IMR-90 (cell line): ENCODE measurements at regions not wholly inside any gene's neighbourhood (a gene's known extent, or its start where the extent isn't known, plus 50 kb on each side); places are given as distances from the start of the nearest gene placed in this dataset.

Experiments used
- ATAC-seq: fragments of 200-7000 bp; cut with Tn5 transposase; 2 replicates; pipeline ENCODE4 v1.9.1; 2020; ENCODE audit warnings: low read depth, mild to moderate bottlenecking, moderate library complexity
- BruUV-seq: library from RNA; stranded (reverse); fragments of 400-500 nt; replicated peaks from 2 replicates; lab custom pipeline; 2021; lab: Mats Ljungman, UMichigan
- CTCF ChIA-PET: fragments of 300-600 bp; formaldehyde crosslinking; extraction: SDS; loops from one replicate; lab custom pipeline; 2021; ENCODE audit warnings: antibody characterized with exemption; lab: Yijun Ruan, JAX
- POLR2A ChIA-PET: fragments of 300-600 bp; sonication (Branson Sonifier 250); formaldehyde crosslinking; loops from one replicate; lab custom pipeline; 2022; ENCODE audit warnings: antibody characterized with exemption; ENCODE audit not compliant: unreplicated experiment; lab: Charles Lee
- DNase-seq: peaks from one replicate; pipeline ENCODE4 v3.0.0; 2013
- H2AFZ ChIP-seq: replicated peaks from 2 replicates; pipeline ENCODE3; 2013; ENCODE audit warnings: low read length, mild to moderate bottlenecking; ENCODE audit not compliant: poor library complexity
- H2AK5ac ChIP-seq: 2 replicates; pipeline ENCODE4 v1.6.1; 2013; ENCODE audit warnings: low read depth, low read length, inconsistent platforms
- H2AK9ac ChIP-seq: replicated peaks from 2 replicates; pipeline ENCODE3; 2013; ENCODE audit warnings: mild to moderate bottlenecking, low read depth, low read length, moderate library complexity; ENCODE audit not compliant: poor library complexity
- H2BK120ac ChIP-seq: 2 replicates; pipeline ENCODE4 v1.6.1; 2013; ENCODE audit warnings: low read depth, low read length, inconsistent platforms
- H2BK15ac ChIP-seq: 3 replicates; pipeline ENCODE4 v1.6.1; 2013; ENCODE audit warnings: low read depth, low read length, inconsistent platforms
- H2BK20ac ChIP-seq: 2 replicates; pipeline ENCODE4 v1.6.1; 2013; ENCODE audit warnings: low read depth, mild to moderate bottlenecking, inconsistent platforms, low read length, moderate library complexity
- H2BK5ac ChIP-seq: 2 replicates; pipeline ENCODE4 v1.6.1; 2013; ENCODE audit warnings: mild to moderate bottlenecking, low read depth, low read length, inconsistent platforms; ENCODE audit not compliant: poor library complexity, severe bottlenecking
- H3K14ac ChIP-seq: replicated peaks from 2 replicates; pipeline ENCODE4 v1.6.1; 2013; ENCODE audit warnings: low read depth, low read length, inconsistent platforms
- H3K18ac ChIP-seq: 2 replicates; pipeline ENCODE4 v1.6.1; 2013; ENCODE audit warnings: low read depth, low read length, control low read depth
- H3K23ac ChIP-seq: 2 replicates; pipeline ENCODE4 v1.6.1; 2013; ENCODE audit warnings: low read depth, low read length, inconsistent platforms
- H3K27ac ChIP-seq: 2 replicates; pipeline ENCODE4 v1.5.1; 2013; ENCODE audit warnings: mild to moderate bottlenecking, control low read depth, low read length; ENCODE audit not compliant: insufficient read depth
- H3K27me3 ChIP-seq: 2 replicates; pipeline ENCODE4 v1.6.1; 2013; ENCODE audit warnings: low read length; ENCODE audit not compliant: control insufficient read depth, insufficient read depth
- H3K36me3 ChIP-seq: 2 replicates; pipeline ENCODE4 v1.6.1; 2013; ENCODE audit warnings: low read length, mixed read lengths; ENCODE audit not compliant: control insufficient read depth, insufficient read depth
- H3K4ac ChIP-seq: 2 replicates; pipeline ENCODE4 v1.6.1; 2013; ENCODE audit warnings: low read depth, low read length, inconsistent platforms
- H3K4me1 ChIP-seq: 2 replicates; pipeline ENCODE4 v1.6.1; 2013; ENCODE audit warnings: low read length, mixed read lengths; ENCODE audit not compliant: control insufficient read depth, insufficient read depth
- H3K4me2 ChIP-seq: 2 replicates; pipeline ENCODE4 v1.6.1; 2013; ENCODE audit warnings: low read depth, mild to moderate bottlenecking, control low read depth, low read length, moderate library complexity
- H3K4me3 ChIP-seq: 2 replicates; pipeline ENCODE4 v1.5.1; 2013; ENCODE audit warnings: low read depth, mild to moderate bottlenecking, control low read depth, low read length, moderate library complexity; ENCODE audit not compliant: insufficient read depth
- H3K56ac ChIP-seq: 2 replicates; pipeline ENCODE4 v1.6.1; 2013; ENCODE audit warnings: low read length, inconsistent platforms; ENCODE audit not compliant: insufficient read depth; ENCODE audit errors: extremely low read depth
- H3K79me1 ChIP-seq, 2 experiments: 2 replicates each; pipeline ENCODE4 v1.6.1; 2013; ENCODE audit warnings: low read length in 2 of 2, inconsistent platforms in 1 of 2, low read depth in 1 of 2
- H3K9ac ChIP-seq: 2 replicates; pipeline ENCODE4 v1.6.1; 2013; ENCODE audit warnings: low read depth, low read length, control low read depth
- H3K9me1 ChIP-seq: 2 replicates; pipeline ENCODE4 v1.6.1; 2013; ENCODE audit warnings: low read length, inconsistent platforms; ENCODE audit not compliant: insufficient read depth
- H3K9me3 ChIP-seq: 2 replicates; pipeline ENCODE4 v1.6.1; 2013; ENCODE audit warnings: low read length; ENCODE audit not compliant: control insufficient read depth, insufficient read depth
- H4K20me1 ChIP-seq: 2 replicates; pipeline ENCODE4 v1.6.1; 2013; ENCODE audit warnings: low read length, inconsistent platforms; ENCODE audit not compliant: insufficient read depth
- H4K5ac ChIP-seq: 2 replicates; pipeline ENCODE4 v1.6.1; 2013; ENCODE audit warnings: mild to moderate bottlenecking, low read depth, low read length, control low read depth
- H4K8ac ChIP-seq, 2 experiments: 2 replicates each; pipeline ENCODE4 v1.6.1; 2013; ENCODE audit warnings: low read depth in 2 of 2, low read length in 2 of 2, control low read depth in 1 of 2, inconsistent platforms in 1 of 2
- H4K91ac ChIP-seq: 2 replicates; pipeline ENCODE4 v1.6.1; 2013; ENCODE audit warnings: low read depth, low read length, inconsistent platforms; ENCODE audit not compliant: insufficient read depth
- BHLHE40 ChIP-seq: fragments of 150-350 bp; IDR thresholded peaks from 2 replicates; pipeline ENCODE4 v1.6.1; 2016; ENCODE audit warnings: mild to moderate bottlenecking, low read depth, low read length
- CEBPB ChIP-seq: IDR thresholded peaks from 2 replicates; pipeline ENCODE4 v1.6.1; 2012; ENCODE audit warnings: low read depth, low read length, improper control_type of control experiment
- CHD1 ChIP-seq: IDR thresholded peaks from 2 replicates; pipeline ENCODE4 v1.6.1; 2012; ENCODE audit warnings: low read depth, low read length, improper control_type of control experiment
- CTCF ChIP-seq: conservative IDR thresholded peaks from 2 replicates; pipeline ENCODE4 v1.5.1; 2012; ENCODE audit warnings: mild to moderate bottlenecking, low read depth, low read length, improper control_type of control experiment
- ELK1 ChIP-seq: fragments of 150-350 bp; IDR thresholded peaks from 2 replicates; pipeline ENCODE4 v1.6.1; 2016; ENCODE audit warnings: low read depth, mild to moderate bottlenecking, low read length, moderate library complexity, borderline replicate concordance
- FOS ChIP-seq: fragments of 150-350 bp; IDR thresholded peaks from 2 replicates; pipeline ENCODE4 v1.6.1; 2016; ENCODE audit warnings: low read depth, low read length
- MAFK ChIP-seq: IDR thresholded peaks from 2 replicates; pipeline ENCODE4 v1.6.1; 2012; ENCODE audit warnings: low read depth, low read length, improper control_type of control experiment
- MAZ ChIP-seq: IDR thresholded peaks from 2 replicates; pipeline ENCODE4 v1.6.1; 2012; ENCODE audit warnings: low read depth, mild to moderate bottlenecking, low read length, improper control_type of control experiment, moderate library complexity, borderline replicate concordance
- MXI1 ChIP-seq: IDR thresholded peaks from 2 replicates; pipeline ENCODE4 v1.6.1; 2012; ENCODE audit warnings: low read depth, mild to moderate bottlenecking, low read length, moderate library complexity, borderline replicate concordance
- NFE2L2 ChIP-seq: fragments of 150-350 bp; IDR thresholded peaks from 2 replicates; pipeline ENCODE4 v1.6.1; 2016; ENCODE audit warnings: low read depth, mild to moderate bottlenecking, low read length
- POLR2A ChIP-seq: IDR thresholded peaks from 2 replicates; pipeline ENCODE4 v1.6.1; 2012; ENCODE audit warnings: mild to moderate bottlenecking, low read depth, low read length
- RAD21 ChIP-seq: IDR thresholded peaks from 2 replicates; pipeline ENCODE4 v1.6.1; 2012; ENCODE audit warnings: low read length, improper control_type of control experiment
- RCOR1 ChIP-seq: IDR thresholded peaks from 2 replicates; pipeline ENCODE4 v1.6.1; 2012; ENCODE audit warnings: mild to moderate bottlenecking, low read length, improper control_type of control experiment; ENCODE audit not compliant: insufficient replicate concordance
- RFX5 ChIP-seq: IDR thresholded peaks from 2 replicates; pipeline ENCODE4 v1.8.0; 2012; ENCODE audit warnings: low read depth, mild to moderate bottlenecking, low read length, moderate library complexity
- SMC3 ChIP-seq: fragments of 150-350 bp; IDR thresholded peaks from 2 replicates; pipeline ENCODE4 v1.6.1; 2016; ENCODE audit warnings: low read depth, mild to moderate bottlenecking, antibody characterized with exemption, low read length, moderate library complexity
- USF2 ChIP-seq: fragments of 150-350 bp; IDR thresholded peaks from 2 replicates; pipeline ENCODE4 v1.6.1; 2017; ENCODE audit warnings: mild to moderate bottlenecking, antibody characterized with exemption, low read length, low read depth
- WGBS, 2 experiments: methylation state at CpG; one replicate each; pipeline versions ENCODE4 v1.1.5 to v1.1.7; 2013; ENCODE audit warnings: missing lambda C conversion rate in 2 of 2; ENCODE audit not compliant: insufficient read length in 1 of 2; ENCODE audit errors: extremely low coverage in 2 of 2; 5-methylcytosine and 5-hydroxymethylcytosine counted together
- dilution Hi-C: fragments of 300-500 bp; cut with HindIII; formaldehyde crosslinking; loops from one replicate; pipeline ENCODE4 v1.14.3; 2018; ENCODE audit warnings: low sequenced_read_pairs; ENCODE audit not compliant: unreplicated experiment
- in situ Hi-C: fragments of 300-500 bp; cut with MboI; formaldehyde crosslinking; loops from 3 replicates; pipeline ENCODE4 v1.14.3; 2019; ENCODE audit warnings: low sequenced_read_pairs, inconsistent platforms, mixed read lengths
- intact Hi-C: fragments of 100-400 bp; cut with micrococcal nuclease; formaldehyde crosslinking; loops from 2 replicates; pipeline ENCODE4 v1.10.0; 2022

GRCh38 chr1:198912046-198912445 is 273.2 kb downstream of the PTPRC start:
- H4K20me1 ChIP-seq, result peaks cover 21% of the 10 kb centered on the region; the same call in 1 of the 2 replicates
- H2AFZ ChIP-seq, result no peak overlapping the region
- in situ Hi-C loops (no loop called here), intact Hi-C loops (no loop called here), dilution Hi-C loops (no loop called here)
- H3K18ac ChIP-seq, result no peak overlapping the region
- no peak overlapping the region for H2BK120ac ChIP-seq
- H4K91ac ChIP-seq, result no peak overlapping the region
- POLR2A ChIA-PET, result no interaction called here
- BruUV-seq, result no TSS peak
- TF ChIP-seq POLR2A (no peak), CEBPB (no peak), SMC3 (no peak), RCOR1 (no peak), FOS (no peak), ELK1 (no peak), CHD1 (no peak), CTCF (no peak), MXI1 (no peak), MAFK (no peak), BHLHE40 (no peak), RAD21 (no peak), RFX5 (no peak), USF2 (no peak), NFE2L2 (no peak), MAZ (no peak)
- no peak overlapping the region for H2AK9ac ChIP-seq
- peaks cover 8% of the 10 kb centered on the region; the same call in 1 of the 2 replicates for H3K9me1 ChIP-seq
- ATAC-seq, result no peak
- WGBS, 2 experiments, result no CpG with 5 or more reads among the region's 1 CpG
- no peak overlapping the region for H4K5ac ChIP-seq
- H2BK15ac ChIP-seq, result no peak overlapping the region
- peaks cover 3% of the 10 kb centered on the region; the same call in 1 of the 2 replicates for H3K36me3 ChIP-seq
- H3K23ac ChIP-seq, result no peak overlapping the region
- H3K14ac ChIP-seq, result no peak overlapping the region
- no peak overlapping the region for H2BK20ac ChIP-seq
- no peak overlapping the region for H3K4me3 ChIP-seq
- no peak overlapping the region for H3K4me2 ChIP-seq
- H4K8ac ChIP-seq, result no peak overlapping the region
- peaks cover 18 to 56% of the 10 kb centered on the region in 2 experiments for H3K79me1 ChIP-seq
- no peak overlapping the region for H2BK5ac ChIP-seq
- H3K4ac ChIP-seq, result no peak overlapping the region
- peaks cover 11% of the 10 kb centered on the region for H3K4me1 ChIP-seq
- H3K9me3 ChIP-seq, result no peaks in the 10 kb centered on the region
- no peaks in the 10 kb centered on the region for H3K27me3 ChIP-seq
- H2AK5ac ChIP-seq, result no peak overlapping the region
- H3K56ac ChIP-seq, result no peak overlapping the region
- H3K27ac ChIP-seq, result no peak overlapping the region
- no peak for DNase-seq
- no peak overlapping the region for H3K9ac ChIP-seq
- CTCF ChIA-PET, result no interaction called here
